ENCODE measurements at regions not wholly inside any gene's neighbourhood (a gene's known extent, or its start where the extent isn't known, plus 50 kb on each side); places are given as distances from the start of the nearest gene placed in this dataset.

DNA sequence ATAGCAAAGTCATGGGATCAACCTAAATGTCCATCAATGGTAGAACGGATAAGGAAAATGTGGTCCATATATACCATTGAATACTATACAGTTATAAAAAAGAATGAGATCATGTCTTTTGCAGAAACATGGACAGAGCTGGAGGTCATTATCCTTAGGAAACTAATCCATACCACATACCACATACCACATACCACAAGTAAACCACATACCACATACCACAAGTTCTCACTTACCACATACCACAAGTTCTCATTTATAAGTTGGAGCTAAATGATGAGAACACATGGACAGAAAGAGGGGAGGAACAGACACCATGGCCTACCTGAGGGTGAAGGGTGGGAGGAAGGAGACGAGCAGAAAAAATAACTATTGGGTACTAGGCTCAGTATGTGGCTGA is 154.6 kb upstream of the GHR start:
- TF ChIP-seq POLR2A (IDR thresholded peaks at IDR 0.05; ENCODE audit: low read length) (no peak), GATA1 (IDR thresholded peaks at IDR 0.05; ENCODE audit: low read depth, low read length) (no peak)
